ENCODE measurements at regions not wholly inside any gene's neighbourhood (a gene's known extent, or its start where the extent isn't known, plus 50 kb on each side); places are given as distances from the start of the nearest gene placed in this dataset.
"Not testable (repeated sequence)": the region's sequence is repeated elsewhere in the genome, so short reads cannot be mapped to it uniquely, and the experiment has no call there.

- DNase-seq (ENCODE audit: low spot score) = no peak
- intact Hi-C loops (cut with DNase I) = no loop called here
Observed at GRCh38 chr12:115818973-115819372, 458.5 kb downstream of the MED13L start.

GRCh38 chr12:115817389-115817788 lies 460.1 kb downstream of the MED13L start:
- DNase-seq (ENCODE audit: low spot score) = no peak
- intact Hi-C loops (cut with DNase I) = no loop called here

GRCh38 chr12:115815924-115816323 lies 461.6 kb downstream of the MED13L start:
- no peak for DNase-seq (ENCODE audit: low spot score)
- intact Hi-C loops (cut with DNase I) = no loop called here

GRCh38 chr12:115813256-115813655 lies 464.2 kb downstream of the MED13L start:
- DNase-seq (ENCODE audit: low spot score) = no peak
- intact Hi-C loops (cut with DNase I) = no loop called here

- intact Hi-C loops (cut with DNase I) = no loop called here
- DNase-seq (ENCODE audit: low spot score) = no peak
Observed at GRCh38 chr12:115811929-115812328, 465.6 kb downstream of the MED13L start.

DNA sequence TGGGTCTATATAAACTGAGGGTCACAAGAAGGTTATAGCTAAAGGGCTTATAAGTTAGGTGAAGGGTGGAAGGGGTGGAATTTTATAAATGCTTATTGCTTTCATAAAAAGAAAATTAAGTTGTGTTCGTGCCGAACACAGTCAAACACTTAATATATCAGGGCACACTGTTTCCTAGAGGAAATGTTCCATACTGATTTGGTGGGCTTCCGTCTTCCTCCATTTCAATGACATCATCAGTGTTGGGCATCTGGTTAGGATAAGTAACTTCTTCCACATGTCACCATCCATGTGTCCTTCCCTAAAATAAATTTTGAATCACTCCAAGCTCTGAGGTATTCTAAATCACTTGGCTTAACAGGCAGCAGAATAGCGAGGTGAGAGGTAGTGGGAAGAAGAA lies 466.4 kb downstream of the MED13L start:
- no peak for DNase-seq (ENCODE audit: low spot score)

GRCh38 chr12:115810122-115810901 lies 467.2 kb downstream of the MED13L start:
- intact Hi-C loops (cut with DNase I) = no loop called here
- DNase-seq (ENCODE audit: low spot score) = no peak

More for the DNA sequence above, 466.4 kb downstream of the MED13L start:
- intact Hi-C loops (cut with DNase I) = no loop called here

DNA sequence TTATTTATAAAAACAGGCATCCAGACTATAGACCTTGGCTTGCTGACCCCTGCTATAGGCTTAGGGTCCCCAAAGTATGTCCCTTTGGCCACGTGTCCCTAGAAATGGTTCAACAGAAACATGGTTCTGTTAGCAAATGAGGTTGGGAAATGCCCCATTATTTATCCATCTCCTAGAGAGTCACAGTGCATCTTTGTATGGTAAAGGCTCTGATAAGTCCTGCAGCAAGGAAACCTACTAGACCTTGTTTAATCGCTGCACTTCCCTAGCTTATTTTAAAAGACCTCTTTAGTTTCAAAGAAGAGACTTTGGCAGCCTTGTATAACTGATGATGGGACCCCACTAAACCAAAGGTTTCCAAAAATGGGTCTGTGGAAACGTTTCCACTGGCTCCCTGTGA lies 471.5 kb downstream of the MED13L start:
- DNase-seq (ENCODE audit: low spot score) = no peak
- intact Hi-C loops (cut with DNase I) = no loop called here

DNA sequence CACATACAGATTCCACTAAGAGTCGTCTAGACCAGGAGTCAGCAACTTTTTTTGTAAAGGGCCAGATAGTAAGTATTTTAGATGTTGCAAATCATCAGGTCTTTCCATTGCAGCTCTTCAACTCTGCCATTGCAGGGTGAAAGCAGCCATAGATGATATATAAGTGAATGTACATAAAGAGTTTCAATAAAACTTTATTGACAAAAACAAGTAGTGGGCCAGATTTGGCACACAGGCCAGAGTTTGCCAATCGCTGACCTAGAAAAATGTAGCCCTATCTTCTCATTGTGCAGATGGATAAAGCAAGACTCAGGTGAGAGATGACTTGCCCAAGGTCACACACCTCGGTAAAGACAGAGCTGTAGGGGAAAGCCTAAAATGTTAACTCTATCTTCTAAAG lies 474.7 kb downstream of the MED13L start:
- intact Hi-C loops (cut with DNase I) = no loop called here
- no peak for DNase-seq (ENCODE audit: low spot score)

DNA sequence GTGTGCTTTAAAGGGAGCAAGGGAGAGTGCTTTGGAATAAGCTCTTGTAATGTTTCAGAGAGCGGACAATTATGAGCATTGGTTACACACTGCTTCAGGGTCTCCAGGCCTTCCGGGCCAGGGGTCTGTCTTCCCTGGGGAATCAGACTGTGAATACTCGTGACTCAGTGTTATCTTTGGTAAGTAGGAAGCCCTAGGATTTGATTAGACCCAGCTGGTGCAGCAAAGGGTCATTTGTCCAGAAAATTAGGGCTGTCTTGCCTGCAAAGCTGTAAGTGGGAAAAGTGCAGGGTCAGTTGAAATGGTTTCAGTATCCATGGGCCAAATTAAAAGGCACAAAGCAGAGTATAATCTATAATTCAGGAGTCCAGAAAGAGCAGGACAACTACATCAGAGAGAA lies 475.6 kb downstream of the MED13L start:
- no peak for DNase-seq (ENCODE audit: low spot score)
- intact Hi-C loops (cut with DNase I) = no loop called here

GRCh38 chr12:115799610-115800009 lies 477.9 kb downstream of the MED13L start:
- intact Hi-C loops (cut with DNase I) = no loop called here
- no peak for DNase-seq (ENCODE audit: low spot score)

- no peak for DNase-seq (ENCODE audit: low spot score)
- intact Hi-C loops (cut with DNase I) = no loop called here
Observed at GRCh38 chr12:115798309-115798917, 479.1 kb downstream of the MED13L start.

DNA sequence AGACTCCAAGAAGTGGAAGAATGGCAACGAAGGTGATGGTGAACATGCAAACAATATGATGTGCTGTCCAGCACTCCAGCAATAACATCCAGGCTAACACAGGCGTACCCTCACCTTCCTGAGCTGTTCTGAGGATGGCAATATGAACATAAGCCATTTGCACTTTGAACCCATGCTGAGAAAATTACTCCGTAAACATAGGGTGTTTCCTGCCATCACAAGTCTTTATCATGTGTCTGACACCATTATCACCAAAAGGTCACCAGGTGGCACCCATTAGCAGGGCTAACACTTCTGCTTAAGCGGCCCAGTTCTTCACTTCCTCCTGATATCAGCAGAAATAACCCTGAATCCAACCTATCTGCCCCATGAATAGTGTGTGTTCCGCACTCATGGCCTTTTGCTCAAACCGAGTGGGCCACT lies 482.8 kb downstream of the MED13L start:
- DNase-seq (ENCODE audit: low spot score) = no peak
- intact Hi-C loops (cut with DNase I) = no loop called here

- DNase-seq (ENCODE audit: low spot score) = no peak
- intact Hi-C loops (cut with DNase I) = no loop called here
Observed at GRCh38 chr12:115791331-115791730, 486.2 kb downstream of the MED13L start.

- no peak for DNase-seq (ENCODE audit: low spot score)
- intact Hi-C loops (cut with DNase I) = no loop called here
Observed at GRCh38 chr12:115790526-115790925, 487.0 kb downstream of the MED13L start.

GRCh38 chr12:115786490-115786889 lies 491.0 kb downstream of the MED13L start:
- DNase-seq (ENCODE audit: low spot score); intact Hi-C loops (cut with DNase I): not testable (repeated sequence)

DNA sequence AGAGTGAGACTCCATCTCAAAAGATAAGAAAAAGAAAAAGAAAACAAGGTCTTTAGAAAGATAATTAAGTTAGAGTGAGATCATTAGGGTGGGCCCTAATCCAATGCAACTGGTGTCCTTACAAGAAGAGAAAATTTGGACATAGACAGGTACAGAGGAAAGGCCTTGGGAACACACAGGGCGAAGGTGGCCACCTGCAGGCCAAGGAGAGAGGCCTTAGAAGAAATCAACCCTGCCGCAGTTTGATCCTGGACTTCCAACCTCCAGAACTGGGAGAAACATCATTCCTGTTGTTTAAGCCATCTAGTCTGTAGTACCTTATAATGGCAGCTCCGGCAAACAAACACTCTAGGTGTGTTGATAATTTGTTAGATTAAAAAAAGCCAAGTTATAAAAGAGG lies 491.9 kb downstream of the MED13L start:
- no peak for DNase-seq (ENCODE audit: low spot score)
- intact Hi-C loops (cut with DNase I) = no loop called here

GRCh38 chr12:115776399-115776798 lies 501.1 kb downstream of the MED13L start:
- no peak for DNase-seq (ENCODE audit: low spot score)
- intact Hi-C loops (cut with DNase I) = no loop called here

DNA sequence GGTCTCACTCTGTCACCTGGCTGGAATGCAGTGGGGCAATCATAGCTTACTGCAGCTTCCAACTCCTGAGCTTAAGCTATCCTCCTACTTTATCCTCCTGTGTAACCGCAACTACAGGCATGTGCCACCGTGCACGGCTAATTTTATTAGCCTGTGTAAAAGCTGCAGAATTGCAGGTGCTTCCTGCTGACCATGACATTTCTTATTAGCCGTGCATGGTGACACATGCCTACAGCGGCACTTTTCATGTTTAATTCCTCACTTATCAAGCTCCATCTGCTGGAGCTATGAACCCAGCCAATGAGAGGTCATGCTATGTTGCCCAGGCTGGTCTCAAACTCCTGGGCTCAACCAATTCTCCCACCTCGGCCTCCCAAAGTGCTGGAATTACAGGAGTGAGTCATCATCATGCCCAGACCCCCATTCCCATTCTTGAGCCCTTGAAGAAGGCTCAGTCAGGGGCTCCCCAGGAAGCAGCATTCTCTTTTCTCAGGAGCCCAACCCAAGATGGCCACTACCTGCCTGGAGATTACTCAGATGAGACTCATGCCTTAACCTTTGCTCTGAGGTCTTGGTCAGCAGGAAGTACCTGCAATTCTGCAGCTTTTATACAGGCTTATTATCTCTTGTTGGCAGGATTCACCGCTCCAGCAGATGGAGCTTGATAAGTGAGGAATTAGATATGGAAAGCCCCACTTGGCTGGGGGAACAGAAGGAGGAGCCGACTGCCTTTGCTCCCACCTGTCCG lies 503.2 kb downstream of the MED13L start:
- DNase-seq (ENCODE audit: low spot score) = no peak
- intact Hi-C loops (cut with DNase I) = no loop called here

DNA sequence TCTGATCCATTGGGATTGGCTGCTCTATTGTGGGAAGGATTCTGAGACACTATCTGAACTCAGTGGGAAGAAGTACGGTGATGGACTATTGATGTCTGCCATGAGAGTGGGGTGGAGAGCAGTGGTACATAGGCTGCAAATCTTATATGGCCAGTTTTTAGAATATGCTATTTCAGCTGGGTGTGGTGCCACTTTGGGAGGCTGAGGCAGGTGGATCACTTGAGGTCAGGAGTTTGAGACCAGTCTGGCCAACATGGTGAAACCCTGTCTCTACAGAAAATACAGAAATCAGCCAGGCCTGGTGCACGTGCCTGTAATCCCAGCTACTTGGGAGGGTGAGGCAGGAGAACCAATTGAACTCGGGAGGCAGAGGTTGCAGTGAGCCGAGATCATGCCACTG lies 505.9 kb downstream of the MED13L start:
- no peak for DNase-seq (ENCODE audit: low spot score)
- intact Hi-C loops (cut with DNase I) = no loop called here
